NT2/D1 (cell line): ENCODE measurements at regions not wholly inside any gene's neighbourhood (a gene's known extent, or its start where the extent isn't known, plus 50 kb on each side); places are given as distances from the start of the nearest gene placed in this dataset.

ENCODE experiments used
- YY1 ChIP-seq: IDR thresholded peaks from 2 replicates; pipeline ENCODE4 v1.6.1; 2011; ENCODE audit not compliant: insufficient read length, insufficient read depth
- ZNF274 ChIP-seq: IDR thresholded peaks from 2 replicates; pipeline ENCODE4 v1.6.1; 2011; ENCODE audit warnings: mild to moderate bottlenecking, low read depth, low read length

- TF ChIP-seq YY1 (no peak), ZNF274 (no peak)
Measured at GRCh38 chr3:22113453-22113852, 362.4 kb upstream of the ZNF385D start.
